H9 (cell line): ENCODE measurements at regions not wholly inside any gene's neighbourhood (a gene's known extent, or its start where the extent isn't known, plus 50 kb on each side); places are given as distances from the start of the nearest gene placed in this dataset.

Source experiments
- DNase-seq: peaks from one replicate; pipeline ENCODE4 v3.0.0-alpha.2; 2017
- H2AFZ ChIP-seq: one replicate; pipeline ENCODE4 v1.6.1; 2013; ENCODE audit warnings: mild to moderate bottlenecking, low read length, control low read depth, moderate library complexity
- H2AK5ac ChIP-seq: 2 replicates; pipeline ENCODE4 v1.6.1; 2013; ENCODE audit warnings: low read length, control low read depth, mixed read lengths; ENCODE audit not compliant: insufficient read length
- H2BK120ac ChIP-seq: one replicate; pipeline ENCODE4 v1.6.1; 2013; ENCODE audit warnings: low read depth, mild to moderate bottlenecking, low read length, control low read depth, inconsistent platforms; ENCODE audit not compliant: poor library complexity, severe bottlenecking
- H2BK12ac ChIP-seq: 2 replicates; pipeline ENCODE4 v1.6.1; 2013; ENCODE audit warnings: low read length, control low read depth, mixed read lengths, low read depth; ENCODE audit not compliant: insufficient read length
- H2BK15ac ChIP-seq: 2 replicates; pipeline ENCODE4 v1.6.1; 2013; ENCODE audit warnings: low read depth, low read length, control low read depth
- H2BK20ac ChIP-seq: one replicate; pipeline ENCODE4 v1.6.1; 2013; ENCODE audit warnings: low read depth, mild to moderate bottlenecking, low read length, control low read depth, inconsistent platforms; ENCODE audit not compliant: poor library complexity, severe bottlenecking
- H2BK5ac ChIP-seq: 2 replicates; pipeline ENCODE4 v1.6.1; 2013; ENCODE audit warnings: low read length, control low read depth, mixed read lengths; ENCODE audit not compliant: insufficient read length
- H3K14ac ChIP-seq: 2 replicates; pipeline ENCODE4 v1.6.1; 2013; ENCODE audit warnings: low read length, control low read depth; ENCODE audit not compliant: insufficient read depth
- H3K18ac ChIP-seq: 2 replicates; pipeline ENCODE4 v1.6.1; 2013; ENCODE audit warnings: low read depth, mild to moderate bottlenecking, mixed read lengths, low read length, control low read depth; ENCODE audit not compliant: insufficient read length
- H3K23ac ChIP-seq: 2 replicates; pipeline ENCODE4 v1.6.1; 2013; ENCODE audit warnings: low read length, control low read depth, mixed read lengths, low read depth; ENCODE audit not compliant: insufficient read length
- H3K23me2 ChIP-seq: 2 replicates; pipeline ENCODE4 v1.6.1; 2013; ENCODE audit warnings: low read depth, mild to moderate bottlenecking, mixed read lengths, low read length, control low read depth; ENCODE audit not compliant: insufficient read length, poor library complexity, severe bottlenecking
- H3K27ac ChIP-seq: 2 replicates; pipeline ENCODE4 v1.5.1; 2013; ENCODE audit warnings: low read length, control low read depth, mixed read lengths, low read depth; ENCODE audit not compliant: insufficient read length
- H3K27me3 ChIP-seq: 2 replicates; pipeline ENCODE4 v1.6.1; 2013; ENCODE audit warnings: low read length, control low read depth, inconsistent platforms; ENCODE audit not compliant: insufficient read depth
- H3K4ac ChIP-seq: 2 replicates; pipeline ENCODE4 v1.6.1; 2013; ENCODE audit warnings: low read depth, mild to moderate bottlenecking, control low read depth, inconsistent platforms, low read length, moderate library complexity
- H3K4me1 ChIP-seq: 2 replicates; pipeline ENCODE4 v1.6.1; 2013; ENCODE audit warnings: low read length, control low read depth, inconsistent platforms; ENCODE audit not compliant: insufficient read depth
- H3K4me2 ChIP-seq: 2 replicates; pipeline ENCODE4 v1.6.1; 2013; ENCODE audit warnings: low read length, control low read depth, mixed read lengths; ENCODE audit not compliant: insufficient read length, insufficient read depth
- H3K56ac ChIP-seq: 2 replicates; pipeline ENCODE4 v1.6.1; 2013; ENCODE audit warnings: low read depth, mild to moderate bottlenecking, mixed read lengths, low read length, control low read depth; ENCODE audit not compliant: insufficient read length
- H3K79me1 ChIP-seq: 2 replicates; pipeline ENCODE4 v1.6.1; 2013; ENCODE audit warnings: low read depth, mild to moderate bottlenecking, moderate library complexity, low read length, control low read depth, inconsistent platforms; ENCODE audit not compliant: insufficient read depth, poor library complexity, severe bottlenecking
- H3K79me2 ChIP-seq: 2 replicates; pipeline ENCODE4 v1.6.1; 2013; ENCODE audit warnings: low read length, control low read depth, inconsistent platforms; ENCODE audit not compliant: insufficient read depth
- H3K9ac ChIP-seq: 2 replicates; pipeline ENCODE4 v1.6.1; 2013; ENCODE audit warnings: low read length, control low read depth, mixed read lengths; ENCODE audit not compliant: insufficient read length; ENCODE audit errors: extremely low read depth
- H3K9me3 ChIP-seq: one replicate; pipeline ENCODE4 v1.6.1; 2013; ENCODE audit warnings: low read depth, low read length, inconsistent platforms; ENCODE audit not compliant: control insufficient read depth
- H3T11ph ChIP-seq: one replicate; pipeline ENCODE4 v1.6.1; 2013; ENCODE audit warnings: mild to moderate bottlenecking, low read length, control low read depth, inconsistent platforms
- H4K20me1 ChIP-seq: one replicate; pipeline ENCODE4 v1.6.1; 2013; ENCODE audit not compliant: control insufficient read depth, insufficient read length, insufficient read depth
- H4K5ac ChIP-seq: 2 replicates; pipeline ENCODE4 v1.6.1; 2013; ENCODE audit warnings: low read depth, mild to moderate bottlenecking, mixed read lengths, low read length, control low read depth; ENCODE audit not compliant: insufficient read length
- H4K8ac ChIP-seq: replicated peaks from 2 replicates; pipeline ENCODE4 v1.6.1; 2013; ENCODE audit warnings: low read length, control low read depth, mixed read lengths, low read depth; ENCODE audit not compliant: insufficient read length
- H4K91ac ChIP-seq: 2 replicates; pipeline ENCODE4 v1.6.1; 2013; ENCODE audit warnings: low read depth, mild to moderate bottlenecking, moderate library complexity, mixed read lengths, low read length, control low read depth; ENCODE audit not compliant: insufficient read length
- H3K27ac Mint-ChIP-seq, 3 experiments: 2 replicates in 2 of 3; 3 replicates in 1 of 3; pipeline ENCODE4 v1.8.0; 2020 to 2021; ENCODE audit warnings: mixed read lengths in 3 of 3, mild to moderate bottlenecking in 1 of 3, moderate library complexity in 1 of 3
- H3K27me3 Mint-ChIP-seq: 2 replicates; pipeline ENCODE4 v1.8.0; 2021; ENCODE audit warnings: low read depth, mild to moderate bottlenecking, moderate library complexity, mixed read lengths
- H3K36me3 Mint-ChIP-seq, 3 experiments: 2 replicates in 2 of 3; 3 replicates in 1 of 3; pipeline ENCODE4 v1.8.0; 2020 to 2021; ENCODE audit warnings: low read depth in 3 of 3, mixed read lengths in 3 of 3; ENCODE audit not compliant: insufficient read depth in 1 of 3
- H3K4me1 Mint-ChIP-seq, 2 experiments: 2 replicates each; pipeline ENCODE4 v1.8.0; 2020; ENCODE audit warnings: mixed read lengths in 2 of 2
- H3K4me3 Mint-ChIP-seq, 2 experiments: 2 replicates in 1 of 2; 3 replicates in 1 of 2; pipeline ENCODE4 v1.8.0; 2020 to 2021; ENCODE audit warnings: mild to moderate bottlenecking in 2 of 2, mixed read lengths in 2 of 2, moderate library complexity in 1 of 2
- H3K9me3 Mint-ChIP-seq, 2 experiments: 2 replicates in 1 of 2; 3 replicates in 1 of 2; pipeline ENCODE4 v1.8.0; 2020; ENCODE audit warnings: mild to moderate bottlenecking in 2 of 2, mixed read lengths in 2 of 2, moderate library complexity in 1 of 2
- CTCF ChIP-seq: fragments of 200-600 bp; sonication (generic); conservative IDR thresholded peaks from 3 replicates; pipeline ENCODE4 v1.8.0; 2021; ENCODE audit warnings: antibody characterized with exemption, mild to moderate bottlenecking

DNA sequence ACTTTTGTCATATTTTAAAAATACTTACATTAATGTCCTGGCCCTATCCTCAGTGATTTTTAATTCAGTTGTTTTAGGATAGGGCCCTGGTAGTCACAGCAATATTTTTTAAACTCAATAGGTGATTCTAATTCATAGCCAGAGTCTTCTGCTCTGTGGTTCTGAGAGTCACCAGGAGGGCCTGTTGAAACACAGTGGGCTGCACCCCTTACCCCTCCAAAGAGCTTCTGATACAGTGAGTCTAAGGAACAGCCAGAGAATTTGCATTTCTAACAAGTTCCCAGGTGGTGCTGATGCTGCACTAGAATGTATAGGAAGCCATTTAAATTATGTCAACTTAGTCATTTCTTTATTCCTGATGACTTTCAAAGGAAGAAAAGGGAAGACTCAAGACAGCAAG lies 458.3 kb upstream of the ARRDC3 start:
- Mint-ChIP-seq H3K4me1 (peaks cover 22 to 23% of the 10 kb centered on the region in 2 experiments), H3K36me3 (no peaks in the 10 kb centered on the region; a peak in 1 of 7 replicates), H3K27ac (peak overlapping the region in 1 of 3 experiments; percentile 72; a peak in 1 of 7 replicates), H3K27me3 (no peaks in the 10 kb centered on the region), H3K4me3 (no peak overlapping the region), H3K9me3 (no peaks in the 10 kb centered on the region)
- Histone ChIP-seq H3K79me2 (no peaks in the 10 kb centered on the region), H2BK20ac (no peak overlapping the region), H3K14ac (no peak overlapping the region), H4K91ac (no peak overlapping the region), H3K23ac (no peak overlapping the region), H2BK120ac (no peak overlapping the region), H2BK5ac (no peak overlapping the region), H3K56ac (no peak overlapping the region), H3K79me1 (no peaks in the 10 kb centered on the region), H2AK5ac (no peak overlapping the region), H2AFZ (no peak overlapping the region), H3T11ph (no peak overlapping the region), H2BK12ac (no peak overlapping the region), H4K5ac (no peak overlapping the region), H3K4ac (no peak overlapping the region), H3K27me3 (no peaks in the 10 kb centered on the region), H3K23me2 (no peaks in the 10 kb centered on the region), H3K27ac (no peak overlapping the region), H3K18ac (no peak overlapping the region), H2BK15ac (no peak overlapping the region), H4K8ac (no peak overlapping the region), H3K4me1 (peaks cover 3% of the 10 kb centered on the region; the same call in 1 of the 2 replicates), H4K20me1 (no peaks in the 10 kb centered on the region), H3K9ac (no peak overlapping the region), H3K9me3 (no peaks in the 10 kb centered on the region), H3K4me2 (no peak overlapping the region)
- no peak for TF ChIP-seq CTCF
- no peak for DNase-seq
